Kidney glomerular epithelial cell (primary cell): ENCODE measurements at regions not wholly inside any gene's neighbourhood (a gene's known extent, or its start where the extent isn't known, plus 50 kb on each side); places are given as distances from the start of the nearest gene placed in this dataset.
A peak's percentile ranks its signal among the peaks of the same experiment; 100 is the strongest.

Source experiments
- DNase-seq: peaks from one replicate; lab custom pipeline; 2025; lab: John Stamatoyannopoulos, UW

- DNase-seq: no peak
Measured at GRCh38 chr21:43348170-43348766, 78.7 kb downstream of the SIK1 start.

DNA sequence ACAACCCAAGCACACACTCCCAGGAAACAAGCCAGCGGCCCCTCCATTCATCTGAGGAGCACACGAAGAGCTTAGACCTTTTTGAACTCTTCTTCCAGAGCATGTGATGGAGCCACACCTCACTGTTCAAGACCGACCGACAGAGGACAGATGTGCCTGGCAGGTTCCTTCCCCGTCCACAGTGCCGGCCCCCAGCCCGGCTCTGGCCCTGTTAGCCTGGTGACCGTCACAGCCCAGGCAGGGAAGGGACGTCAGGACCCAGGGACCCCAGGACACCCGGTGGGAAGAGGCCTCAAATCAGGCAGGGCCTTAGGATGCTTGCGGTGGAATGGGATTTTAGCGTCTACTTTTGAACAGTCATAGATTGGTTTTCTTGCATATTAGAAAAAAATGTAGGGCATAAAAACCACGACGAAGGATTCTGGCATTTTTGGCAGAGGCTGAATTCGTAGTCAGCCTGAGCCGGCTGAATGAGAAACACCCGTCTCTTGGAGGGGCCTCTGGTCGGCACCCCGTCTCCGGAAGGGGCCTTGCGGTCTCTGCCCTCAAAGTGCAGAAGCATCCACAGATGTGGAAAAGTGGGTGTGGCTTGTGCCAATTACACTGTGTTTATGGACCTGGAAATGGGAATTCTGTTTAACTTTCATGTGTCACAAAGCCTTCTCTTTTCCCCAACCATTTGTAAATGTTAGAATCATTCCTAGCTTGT, 79.3 kb downstream of the SIK1 start:
- DNase-seq: no peak

GRCh38 chr21:43346551-43346950, 80.4 kb downstream of the SIK1 start:
- DNase-seq: no peak

- no peak for DNase-seq
Measured at GRCh38 chr21:43345746-43346409, 81.1 kb downstream of the SIK1 start.

DNA sequence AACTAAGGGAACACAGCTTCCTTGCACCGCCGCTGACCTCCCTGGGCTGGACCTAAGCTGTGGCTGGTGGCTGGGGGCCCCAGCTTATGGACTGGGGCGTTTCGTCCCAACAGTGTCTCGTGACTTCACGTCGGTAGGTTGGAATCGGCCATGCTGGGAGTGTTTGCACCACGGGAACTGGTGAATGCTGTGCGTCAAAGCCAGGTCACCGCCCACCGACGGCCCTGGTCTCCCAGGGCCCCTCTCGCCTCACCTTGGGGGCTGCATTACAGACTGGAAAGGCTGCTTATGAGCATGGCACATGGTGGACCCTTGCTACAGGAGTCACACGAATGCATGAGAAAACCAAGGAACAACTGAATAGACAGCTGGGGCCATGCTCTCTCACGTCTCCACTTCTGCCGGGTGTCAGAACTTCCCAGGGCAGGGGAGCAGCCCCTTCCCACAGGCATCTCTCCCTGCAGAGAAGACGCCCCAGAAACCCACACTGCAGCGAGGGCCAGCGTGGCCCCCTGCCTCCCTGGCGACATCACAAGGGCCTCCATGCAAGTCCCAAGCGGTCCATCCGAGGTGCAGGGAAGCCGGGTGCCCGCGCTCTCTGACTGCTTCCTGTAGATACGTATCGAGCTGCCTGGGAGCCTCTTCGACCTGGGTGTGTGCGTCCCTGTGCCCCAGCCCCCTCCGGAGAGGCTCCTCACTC, 81.7 kb downstream of the SIK1 start:
- DNase-seq: no peak

- no peak for DNase-seq
Measured at GRCh38 chr21:43343992-43344886, 82.7 kb downstream of the SIK1 start.

DNA sequence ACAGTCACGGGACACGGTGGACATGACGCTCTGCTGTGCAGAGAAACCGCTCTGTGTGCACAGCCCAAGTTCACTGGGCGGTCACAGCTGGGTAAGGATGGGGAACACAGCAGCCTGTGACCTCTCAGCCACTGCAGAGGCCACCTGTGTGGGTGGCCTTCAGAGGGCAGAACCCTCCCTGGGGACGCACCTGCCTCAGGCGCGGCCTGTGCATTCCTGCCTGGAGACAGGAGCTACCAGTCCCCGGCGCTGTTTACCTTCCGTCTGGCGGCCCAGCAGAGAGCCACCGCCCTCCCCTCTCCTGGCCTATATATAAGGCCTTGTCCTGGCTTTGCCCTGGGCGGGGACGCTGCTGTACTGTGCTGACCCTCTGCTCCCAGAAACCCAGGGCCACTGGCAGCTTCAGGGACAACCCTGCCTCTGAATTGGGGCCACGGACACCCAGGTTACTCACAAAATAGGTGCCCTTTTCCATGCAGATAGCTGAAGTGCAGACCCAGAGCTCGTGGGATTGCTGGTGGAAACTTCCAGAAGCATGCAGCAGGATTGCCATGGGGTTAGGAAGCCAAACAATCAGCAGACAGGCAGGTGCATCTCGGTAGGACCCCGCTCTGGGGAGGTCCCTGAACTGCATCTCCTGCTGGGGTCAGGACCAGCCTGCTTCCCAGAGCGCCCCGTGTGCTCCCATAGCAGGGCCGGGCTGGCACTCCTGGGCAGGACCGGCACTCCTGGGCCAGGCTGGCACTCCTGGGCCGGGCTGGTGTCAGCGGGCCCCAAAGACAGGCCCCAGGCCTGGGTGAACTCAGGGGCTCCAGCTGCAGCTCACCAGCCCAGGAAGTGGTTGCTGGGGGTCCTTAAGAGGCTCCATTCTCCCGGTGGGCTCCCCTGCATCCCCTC, 83.6 kb downstream of the SIK1 start:
- DNase-seq: peak; percentile 73

DNA sequence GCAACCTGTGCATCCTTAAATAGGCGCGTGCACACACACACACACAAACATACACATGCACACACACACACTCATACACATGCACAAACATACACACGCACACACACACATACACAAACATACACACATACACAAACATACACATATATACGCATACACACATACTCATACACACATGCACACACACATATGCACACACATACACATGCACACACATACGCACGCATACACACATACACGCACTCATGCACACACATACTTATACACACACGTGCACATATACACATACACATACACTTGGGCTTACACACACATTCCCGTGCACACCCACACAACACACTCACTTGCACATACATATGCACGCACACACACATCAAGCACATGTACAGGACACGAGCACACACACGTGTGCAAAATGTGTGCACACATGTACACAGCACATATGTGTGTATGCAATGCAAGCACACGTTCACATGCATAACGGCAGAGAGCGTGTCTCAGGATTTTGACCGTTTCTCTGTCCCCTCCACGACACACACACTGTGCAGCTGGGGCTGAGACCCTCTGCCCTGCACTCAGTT, 84.5 kb downstream of the SIK1 start:
- no peak for DNase-seq

GRCh38 chr21:43341378-43342161, 85.4 kb downstream of the SIK1 start:
- DNase-seq: no peak

- DNase-seq: peak; percentile 67
Measured at GRCh38 chr21:43340491-43341377, 86.2 kb downstream of the SIK1 start.

DNA sequence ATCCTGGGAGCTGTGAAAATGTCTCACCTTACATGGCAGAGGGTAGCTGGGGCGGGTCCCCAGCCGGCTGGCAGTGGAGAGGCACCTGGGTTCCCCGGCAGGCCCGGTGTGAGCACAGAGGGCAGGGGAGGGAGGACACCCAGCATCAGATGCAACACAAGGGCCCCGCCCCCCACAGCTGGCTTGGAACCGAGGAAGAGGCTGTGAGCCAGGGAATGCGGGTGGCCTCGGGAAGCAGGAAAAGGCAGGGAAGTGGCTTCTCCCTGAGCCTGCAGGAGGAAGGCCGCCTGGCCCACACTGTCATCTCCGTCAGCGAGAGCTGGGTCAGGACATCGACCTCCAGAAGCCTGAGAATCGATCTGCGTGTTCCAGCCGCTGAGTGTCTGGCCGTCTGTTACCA, 87.3 kb downstream of the SIK1 start:
- DNase-seq: no peak

DNA sequence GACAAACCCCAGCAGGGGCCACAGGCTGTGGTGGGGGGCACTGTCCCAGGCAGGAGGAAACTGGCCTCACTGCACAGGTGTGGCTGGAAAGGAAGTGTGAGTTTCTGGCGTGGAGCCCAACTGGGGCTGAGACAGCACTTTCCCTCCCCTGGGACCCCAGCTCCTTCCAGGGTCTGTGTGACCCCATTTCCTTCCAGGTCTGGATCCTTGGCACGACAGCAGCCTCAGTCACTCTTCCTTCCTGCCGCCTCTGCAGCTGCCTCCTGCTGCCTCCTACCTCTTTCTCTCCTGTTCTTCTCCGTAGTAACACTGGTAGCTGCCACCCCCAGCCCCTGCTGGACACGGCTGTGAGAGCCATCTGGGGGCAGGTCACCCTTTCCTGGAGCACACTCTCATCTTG, 88.0 kb downstream of the SIK1 start:
- DNase-seq: no peak

DNA sequence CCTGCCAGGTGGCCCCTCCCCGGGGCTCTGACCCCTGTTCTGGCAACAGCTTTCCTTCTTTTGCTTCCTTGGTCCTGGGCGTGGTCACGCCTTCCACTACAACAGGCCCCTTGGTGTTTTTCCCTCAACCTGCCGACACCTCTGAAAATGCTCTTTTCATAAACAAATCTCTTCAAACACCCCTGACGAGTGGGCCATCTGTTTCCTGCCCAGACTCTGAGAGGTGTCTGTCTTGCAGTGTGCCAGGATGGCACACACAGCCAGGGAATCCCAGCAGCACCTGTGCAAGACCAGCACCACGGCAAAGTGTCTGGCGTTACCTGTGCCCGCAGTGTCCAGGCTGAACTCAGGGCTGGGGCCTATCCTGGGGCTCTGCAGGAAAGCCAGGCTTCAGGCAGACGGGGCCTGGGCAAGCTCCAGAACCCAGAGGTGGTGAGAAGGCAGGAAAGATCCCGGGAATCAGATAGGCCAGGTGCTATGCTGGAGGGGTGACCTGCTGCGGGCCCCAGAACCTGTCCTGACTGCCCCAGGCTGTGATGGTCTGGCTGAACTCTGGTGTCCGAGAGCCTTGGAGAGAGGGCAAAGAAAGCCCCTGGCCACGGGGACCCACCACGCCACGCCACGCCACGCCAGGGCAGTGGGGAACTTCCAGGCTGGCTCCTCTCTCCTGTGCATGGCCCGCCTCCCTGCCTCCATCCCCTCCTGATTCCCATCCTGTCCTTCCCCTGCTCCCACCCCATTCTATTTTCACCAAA, 88.9 kb downstream of the SIK1 start:
- DNase-seq: no peak

- DNase-seq: no peak
Measured at GRCh38 chr21:43335119-43335518, 91.8 kb downstream of the SIK1 start.

DNA sequence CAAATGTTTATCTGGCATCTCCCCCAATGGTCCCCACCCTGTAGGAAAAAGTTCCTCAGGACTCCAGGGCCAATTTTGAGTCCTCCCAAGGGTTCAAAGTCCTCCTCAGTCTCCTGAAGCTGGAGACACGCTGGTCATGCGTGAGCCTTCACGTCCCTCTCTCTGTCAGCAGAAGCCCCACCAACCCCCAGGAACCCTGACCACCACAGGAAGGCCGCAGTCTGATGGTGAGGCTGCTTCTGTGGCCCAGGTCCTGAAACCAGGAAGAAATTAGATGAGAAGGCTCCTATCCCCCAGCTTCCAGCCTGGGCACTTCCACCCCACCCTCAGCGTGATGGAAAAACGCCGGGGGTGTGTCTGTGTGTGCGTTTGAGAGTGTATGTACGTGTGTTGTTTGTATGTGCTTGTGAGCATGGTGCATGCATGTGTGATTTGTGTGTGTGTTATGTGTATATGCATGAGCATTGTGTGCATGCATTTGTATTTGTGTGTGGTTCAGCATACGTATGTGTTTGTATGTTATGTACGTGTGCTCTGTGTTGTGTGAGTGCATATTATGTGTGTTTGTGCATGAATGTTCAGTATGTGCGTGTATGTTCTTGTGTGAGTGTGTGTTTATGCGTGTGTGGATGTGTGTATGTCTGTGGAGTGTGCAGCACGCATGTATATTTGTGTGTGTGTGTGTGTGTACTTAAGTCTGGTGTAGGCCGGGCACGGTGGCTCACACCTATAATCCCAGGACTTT, 92.5 kb downstream of the SIK1 start:
- no peak for DNase-seq

- DNase-seq: peak; percentile 84
Measured at GRCh38 chr21:43333298-43334062, 93.5 kb downstream of the SIK1 start.
